Activated T-cell treated with anti-CD3 and anti-CD28 coated beads, Interleukin-2, amount 50 U/mL, for 4 hours (primary cell): ENCODE measurements at regions not wholly inside any gene's neighbourhood (a gene's known extent, or its start where the extent isn't known, plus 50 kb on each side); places are given as distances from the start of the nearest gene placed in this dataset.

Experiments used
- ATAC-seq, 2 donors: fragments of 200-7000 bp; cut with Tn5 transposase; one replicate each; pipeline ENCODE4 v1.10.0; 2021
- DNase-seq: peaks from one replicate; pipeline ENCODE4 v3.0.0-alpha.2; 2020
- H3K27me3 Mint-ChIP-seq: one replicate; pipeline ENCODE4 v1.8.0; 2021; ENCODE audit warnings: low read depth, mixed read lengths
- H3K36me3 Mint-ChIP-seq: one replicate; pipeline ENCODE4 v1.8.0; 2022; ENCODE audit warnings: mixed read lengths; ENCODE audit not compliant: insufficient read depth
- H3K4me1 Mint-ChIP-seq: one replicate; pipeline ENCODE4 v1.8.0; 2021; ENCODE audit warnings: low read depth, mixed read lengths
- H3K4me3 Mint-ChIP-seq: one replicate; pipeline ENCODE4 v1.8.0; 2021; ENCODE audit warnings: mild to moderate bottlenecking, moderate library complexity, mixed read lengths
- H3K9me3 Mint-ChIP-seq: one replicate; pipeline ENCODE4 v1.8.0; 2021; ENCODE audit warnings: mixed read lengths

DNA sequence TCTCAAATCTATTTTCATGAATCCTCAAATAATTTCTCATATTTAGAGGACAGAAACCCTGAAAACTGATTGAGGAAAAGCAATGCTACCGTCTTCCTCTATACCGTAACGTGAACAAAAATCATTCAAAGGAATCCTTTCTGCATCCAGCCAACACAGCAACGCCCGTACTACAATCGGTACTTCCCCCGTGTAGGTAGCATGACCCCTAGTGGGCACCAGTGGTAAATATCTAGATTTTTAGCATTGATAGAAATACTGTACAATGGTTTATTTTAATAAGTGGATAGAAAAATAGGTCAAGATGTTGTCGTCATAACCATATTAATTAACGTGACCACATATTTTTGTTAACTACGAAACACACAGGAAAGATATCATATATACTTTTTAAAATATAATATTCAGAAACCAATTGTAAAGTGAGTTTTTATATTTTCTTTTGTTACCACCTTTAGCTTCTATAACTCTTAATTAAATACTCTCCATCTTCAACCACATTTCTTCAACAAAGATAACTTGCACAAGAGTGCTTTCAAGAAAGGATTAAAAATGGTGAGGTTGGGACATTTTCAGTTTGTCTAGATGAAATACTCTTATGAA is 194.1 kb downstream of the SS18 start:
- Mint-ChIP-seq H3K27me3 (peaks cover 5% of the 10 kb centered on the region), H3K4me3 (no peak overlapping the region), H3K36me3 (no peaks in the 10 kb centered on the region), H3K4me1 (no peaks in the 10 kb centered on the region), H3K9me3 (peaks cover 3% of the 10 kb centered on the region)
- ATAC-seq: no peak
- DNase-seq: no peak

- no peak for DNase-seq
- Mint-ChIP-seq H3K4me1 (no peaks in the 10 kb centered on the region), H3K27me3 (peaks cover 5% of the 10 kb centered on the region), H3K4me3 (no peak overlapping the region), H3K36me3 (no peaks in the 10 kb centered on the region), H3K9me3 (no peaks in the 10 kb centered on the region)
- ATAC-seq: no peak
Observed at GRCh38 chr18:25895518-25895917, 194.9 kb downstream of the SS18 start.

GRCh38 chr18:25886283-25886682 is 204.1 kb downstream of the SS18 start:
- no peaks in the 10 kb centered on the region for H3K4me1 Mint-ChIP-seq
- H3K4me3 Mint-ChIP-seq: no peak overlapping the region
- H3K36me3 Mint-ChIP-seq: no peaks in the 10 kb centered on the region
- no peaks in the 10 kb centered on the region for H3K27me3 Mint-ChIP-seq
- ATAC-seq: no peak
- DNase-seq: no peak
- peaks cover 22% of the 10 kb centered on the region for H3K9me3 Mint-ChIP-seq

- DNase-seq: no peak
- Mint-ChIP-seq H3K4me3 (no peak overlapping the region), H3K36me3 (no peaks in the 10 kb centered on the region), H3K27me3 (peaks cover 10% of the 10 kb centered on the region), H3K4me1 (no peaks in the 10 kb centered on the region), H3K9me3 (peaks cover 17% of the 10 kb centered on the region)
- ATAC-seq: no peak
Observed at GRCh38 chr18:25883091-25883490, 207.3 kb downstream of the SS18 start.

DNA sequence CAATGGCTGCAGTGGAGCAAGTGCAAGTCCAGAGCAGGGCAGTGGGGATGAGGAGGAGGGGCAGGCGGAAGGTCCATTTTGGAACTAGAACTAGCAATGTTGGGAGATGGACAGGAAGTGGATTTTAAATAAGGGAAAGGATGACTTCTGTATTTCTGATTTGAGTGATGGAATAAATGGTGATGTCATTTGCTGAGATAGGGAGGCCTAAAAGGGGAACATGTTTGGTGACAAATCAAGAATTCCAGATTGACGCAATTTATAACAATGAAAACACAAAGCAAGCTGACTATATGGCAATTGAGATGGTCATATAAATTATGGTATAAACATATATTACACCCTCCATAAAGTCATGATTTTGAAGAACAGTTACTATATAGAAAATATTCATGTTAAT is 209.3 kb downstream of the SS18 start:
- Mint-ChIP-seq H3K9me3 (peaks cover 7% of the 10 kb centered on the region), H3K4me1 (no peaks in the 10 kb centered on the region), H3K27me3 (peaks cover 17% of the 10 kb centered on the region), H3K4me3 (no peak overlapping the region), H3K36me3 (no peaks in the 10 kb centered on the region)
- DNase-seq (no peak), ATAC-seq (no peak)

DNA sequence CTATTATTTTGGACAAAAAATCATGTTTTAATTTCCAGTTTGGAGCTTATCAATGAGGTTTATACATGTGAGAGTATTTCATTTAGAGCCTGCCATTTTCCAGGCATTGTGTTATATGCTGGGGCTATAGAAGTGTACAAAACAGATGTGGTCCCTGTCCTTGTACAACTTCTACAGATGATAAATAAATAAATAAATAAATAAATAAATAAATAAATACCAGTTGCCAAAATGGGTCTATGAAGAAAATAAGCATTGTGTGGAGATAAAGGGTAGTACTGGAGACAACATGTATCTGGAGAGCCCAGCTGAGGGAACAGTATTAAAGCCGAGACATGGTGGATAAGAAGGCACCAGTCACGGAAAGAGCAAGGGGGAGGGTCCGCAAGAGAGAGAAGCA is 210.0 kb downstream of the SS18 start:
- ATAC-seq (no peak), DNase-seq (no peak)
- Mint-ChIP-seq H3K4me3 (no peak overlapping the region), H3K9me3 (no peaks in the 10 kb centered on the region), H3K36me3 (no peaks in the 10 kb centered on the region), H3K27me3 (peaks cover 17% of the 10 kb centered on the region), H3K4me1 (no peaks in the 10 kb centered on the region)

- no peak for ATAC-seq
- DNase-seq: no peak
- no peaks in the 10 kb centered on the region for H3K9me3 Mint-ChIP-seq
- H3K36me3 Mint-ChIP-seq: no peaks in the 10 kb centered on the region
- H3K4me3 Mint-ChIP-seq: no peak overlapping the region
- H3K27me3 Mint-ChIP-seq: peaks cover 20% of the 10 kb centered on the region
- H3K4me1 Mint-ChIP-seq: no peaks in the 10 kb centered on the region
Observed at GRCh38 chr18:25876330-25876948, 214.0 kb downstream of the SS18 start.

GRCh38 chr18:25875551-25876240 is 214.7 kb downstream of the SS18 start:
- ATAC-seq: no peak
- H3K27me3 Mint-ChIP-seq: peaks cover 15% of the 10 kb centered on the region
- no peaks in the 10 kb centered on the region for H3K4me1 Mint-ChIP-seq
- H3K36me3 Mint-ChIP-seq: no peaks in the 10 kb centered on the region
- no peak overlapping the region for H3K4me3 Mint-ChIP-seq
- no peak for DNase-seq
- no peaks in the 10 kb centered on the region for H3K9me3 Mint-ChIP-seq

DNA sequence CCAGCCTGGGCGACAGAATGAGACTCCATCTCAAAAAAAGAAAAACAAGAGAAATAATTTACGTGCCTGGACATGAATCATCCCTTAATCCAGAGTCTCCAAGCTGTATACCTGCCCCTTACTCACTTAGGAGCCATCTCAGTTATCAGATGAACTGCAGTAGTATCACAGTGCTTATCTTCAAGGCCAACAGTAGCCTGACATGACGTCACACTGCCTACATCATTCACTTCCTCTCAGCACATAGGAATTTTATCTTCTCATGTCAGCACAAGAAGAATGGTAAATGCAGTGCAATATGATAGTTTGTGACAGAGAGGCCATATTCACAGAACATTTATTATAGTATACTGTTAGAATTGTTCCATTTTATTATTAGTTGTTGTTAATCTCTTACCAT is 216.6 kb downstream of the SS18 start:
- ATAC-seq: no peak
- Mint-ChIP-seq H3K9me3 (peaks cover 3% of the 10 kb centered on the region), H3K27me3 (peaks cover 15% of the 10 kb centered on the region), H3K4me3 (no peak overlapping the region), H3K36me3 (no peaks in the 10 kb centered on the region), H3K4me1 (no peaks in the 10 kb centered on the region)
- DNase-seq: no peak

- H3K4me3 Mint-ChIP-seq: no peak overlapping the region
- peaks cover 13% of the 10 kb centered on the region for H3K27me3 Mint-ChIP-seq
- H3K36me3 Mint-ChIP-seq: no peaks in the 10 kb centered on the region
- no peak for DNase-seq
- H3K4me1 Mint-ChIP-seq: no peaks in the 10 kb centered on the region
- H3K9me3 Mint-ChIP-seq: peaks cover 3% of the 10 kb centered on the region
- ATAC-seq: no peak
Observed at GRCh38 chr18:25866331-25866730, 224.1 kb downstream of the SS18 start.

DNA sequence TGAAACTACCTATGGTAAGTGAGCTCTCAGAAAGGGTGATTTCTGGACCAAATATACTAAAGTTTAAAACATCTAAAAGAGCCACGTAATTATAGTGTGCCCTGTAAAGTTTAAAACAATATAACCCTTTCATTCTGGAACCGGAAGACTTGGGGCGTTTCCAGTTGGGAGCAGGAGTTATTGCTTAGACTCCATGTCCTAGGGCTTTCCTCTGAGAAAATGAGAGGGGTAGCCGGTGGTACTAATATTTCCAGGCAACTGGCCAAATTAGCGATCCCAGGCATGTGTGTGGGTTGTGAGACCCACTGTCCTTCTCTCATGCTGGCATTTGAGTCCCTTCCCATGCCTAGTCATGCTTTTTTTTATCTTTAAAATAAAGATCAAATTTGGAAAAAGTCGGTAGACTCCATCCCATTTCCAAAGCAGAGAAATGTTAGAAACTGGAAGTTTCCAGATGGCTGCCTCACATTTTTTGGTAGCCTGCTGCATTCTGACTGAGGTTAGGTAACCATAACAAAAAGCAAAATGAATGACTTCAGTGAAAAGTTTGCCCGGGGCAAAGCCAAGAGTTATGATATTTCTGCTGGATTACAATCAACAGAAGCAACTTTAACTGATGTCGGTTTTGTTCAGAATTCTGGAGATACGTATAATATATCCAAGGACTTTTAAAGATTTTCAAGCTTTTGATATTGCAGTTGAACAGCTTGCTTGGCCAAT is 227.4 kb downstream of the SS18 start:
- H3K9me3 Mint-ChIP-seq: no peaks in the 10 kb centered on the region
- ATAC-seq: no peak
- no peaks in the 10 kb centered on the region for H3K4me1 Mint-ChIP-seq
- peaks cover 8% of the 10 kb centered on the region for H3K27me3 Mint-ChIP-seq
- no peaks in the 10 kb centered on the region for H3K36me3 Mint-ChIP-seq
- H3K4me3 Mint-ChIP-seq: no peak overlapping the region
- DNase-seq: no peak

GRCh38 chr18:25853691-25854433 is 236.6 kb downstream of the SS18 start:
- Mint-ChIP-seq H3K4me3 (no peak overlapping the region), H3K36me3 (no peaks in the 10 kb centered on the region), H3K4me1 (no peaks in the 10 kb centered on the region), H3K9me3 (no peaks in the 10 kb centered on the region), H3K27me3 (peaks cover 8% of the 10 kb centered on the region)
- DNase-seq (no peak), ATAC-seq (no peak)

DNA sequence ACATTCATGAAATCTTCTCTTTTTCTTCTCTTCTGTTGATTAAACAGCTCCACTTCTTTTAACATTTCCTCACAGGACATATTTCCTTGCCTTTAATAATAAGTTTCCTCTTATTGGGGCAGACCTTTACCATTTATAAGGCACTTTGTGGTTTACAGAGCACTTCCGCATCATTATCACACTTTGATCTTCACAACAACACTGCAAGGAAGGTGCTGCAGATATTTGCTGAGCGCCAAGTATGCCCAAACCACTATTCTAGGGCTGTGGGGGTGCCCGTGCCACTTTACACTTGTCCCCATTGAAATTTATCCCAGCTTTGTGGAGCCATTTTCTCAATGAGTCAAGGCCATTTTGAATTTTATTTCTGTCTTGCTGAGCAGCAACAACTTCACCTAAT is 246.6 kb downstream of the SS18 start:
- peaks cover 5% of the 10 kb centered on the region for H3K4me1 Mint-ChIP-seq
- H3K4me3 Mint-ChIP-seq: no peak overlapping the region
- ATAC-seq (no peak), DNase-seq (no peak)
- H3K36me3 Mint-ChIP-seq: no peaks in the 10 kb centered on the region
- no peaks in the 10 kb centered on the region for H3K27me3 Mint-ChIP-seq
- no peaks in the 10 kb centered on the region for H3K9me3 Mint-ChIP-seq

GRCh38 chr18:25842665-25843064 is 247.7 kb downstream of the SS18 start:
- no peaks in the 10 kb centered on the region for H3K9me3 Mint-ChIP-seq
- no peak overlapping the region for H3K4me3 Mint-ChIP-seq
- no peaks in the 10 kb centered on the region for H3K27me3 Mint-ChIP-seq
- DNase-seq (no peak), ATAC-seq (no peak)
- peaks cover 5% of the 10 kb centered on the region for H3K4me1 Mint-ChIP-seq
- no peaks in the 10 kb centered on the region for H3K36me3 Mint-ChIP-seq
